ENCODE measurements at regions not wholly inside any gene's neighbourhood (a gene's known extent, or its start where the extent isn't known, plus 50 kb on each side); places are given as distances from the start of the nearest gene placed in this dataset.

GRCh38 chr3:194854659-194855390 lies 169.1 kb downstream of the FAM43A start:
- TF ChIP-seq POLR2A (IDR thresholded peaks at IDR 0.05) (no peak), CTCF (IDR thresholded peaks at IDR 0.05 in 4 of 5, conservative IDR thresholded peaks at IDR 0.05 in 1 of 5) (no peak)

Data from gastrocnemius medialis (tissue), 4 donors.